H1 (cell line): ENCODE measurements at regions not wholly inside any gene's neighbourhood (a gene's known extent, or its start where the extent isn't known, plus 50 kb on each side); places are given as distances from the start of the nearest gene placed in this dataset.

Experiments
- CTCF ChIA-PET: fragments of 300-600 bp; sonication (Branson Sonifier 250); formaldehyde crosslinking; loops from one replicate; lab custom pipeline; 2021; ENCODE audit not compliant: partially characterized antibody; lab: Charles Lee
- POLR2A ChIA-PET: fragments of 300-600 bp; sonication (Branson Sonifier 250); formaldehyde crosslinking; loops from one replicate; lab custom pipeline; 2021; ENCODE audit warnings: inconsistent platforms; ENCODE audit not compliant: partially characterized antibody; lab: Charles Lee
- DNase-seq, 2 experiments: peaks; one replicate each; pipeline versions ENCODE4 v3.0.0 to v3.0.0-alpha.2; 2010 to 2022; ENCODE audit warnings: low spot score in 2 of 2, low read depth in 1 of 2, mixed read lengths in 1 of 2
- FAIRE-seq: peaks from 2 replicates; lab custom pipeline; 2011; peaks lifted over from hg19 to GRCh38; lab: Jason Lieb, UNC
- H2AFZ ChIP-seq: 2 replicates; pipeline ENCODE4 v1.8.1; 2012; ENCODE audit warnings: low read length, inconsistent platforms
- H2AK5ac ChIP-seq: 2 replicates; pipeline ENCODE4 v1.6.1; 2013; ENCODE audit warnings: low read depth, low read length
- H2BK120ac ChIP-seq: replicated peaks from 2 replicates; pipeline ENCODE3; 2013; ENCODE audit warnings: low read depth, low read length, inconsistent platforms
- H2BK12ac ChIP-seq: 2 replicates; pipeline ENCODE4 v1.6.1; 2013; ENCODE audit warnings: low read depth, low read length
- H2BK15ac ChIP-seq: 2 replicates; pipeline ENCODE4 v1.6.1; 2013; ENCODE audit warnings: low read length
- H2BK20ac ChIP-seq: 2 replicates; pipeline ENCODE4 v1.6.1; 2013; ENCODE audit warnings: low read length
- H2BK5ac ChIP-seq: 2 replicates; pipeline ENCODE4 v1.6.1; 2013; ENCODE audit warnings: low read depth, low read length
- H3K14ac ChIP-seq: 2 replicates; pipeline ENCODE4 v1.6.1; 2013; ENCODE audit warnings: inconsistent platforms; ENCODE audit not compliant: insufficient read length
- H3K18ac ChIP-seq: 2 replicates; pipeline ENCODE4 v1.6.1; 2013; ENCODE audit warnings: low read length; ENCODE audit errors: extremely low read depth
- H3K23ac ChIP-seq: 2 replicates; pipeline ENCODE4 v1.6.1; 2013; ENCODE audit warnings: inconsistent platforms; ENCODE audit not compliant: insufficient read length
- H3K23me2 ChIP-seq: 2 replicates; pipeline ENCODE4 v1.6.1; 2013; ENCODE audit warnings: low read depth, low read length
- H3K27ac ChIP-seq: 2 replicates; pipeline ENCODE4 v1.6.1; 2011; ENCODE audit warnings: low read depth, low read length, inconsistent platforms
- H3K27me3 ChIP-seq, 4 experiments: replicated peaks in 1 of 4; 1 replicate in 1 of 4; 2 replicates in 3 of 4; pipeline versions ENCODE4 v1.6.1 to v1.8.1; 2011 to 2013; ENCODE audit warnings: low read length in 3 of 4, mild to moderate bottlenecking in 3 of 4, inconsistent platforms in 2 of 4, mixed read lengths in 2 of 4, moderate library complexity in 1 of 4; ENCODE audit not compliant: control insufficient read depth in 3 of 4, insufficient read depth in 3 of 4; ENCODE audit errors: extremely low read depth in 1 of 4
- H3K36me3 ChIP-seq, 4 experiments: 2 replicates each; pipeline versions ENCODE4 v1.6.1 to v1.8.1; 2011 to 2013; ENCODE audit warnings: mild to moderate bottlenecking in 4 of 4, low read length in 3 of 4, moderate library complexity in 2 of 4, control low read depth in 1 of 4, inconsistent platforms in 1 of 4; ENCODE audit not compliant: insufficient read depth in 4 of 4, control insufficient read depth in 2 of 4
- H3K4ac ChIP-seq: replicated peaks from 2 replicates; pipeline ENCODE3; 2013; ENCODE audit warnings: low read length, low read depth, mixed read lengths, inconsistent platforms; ENCODE audit not compliant: insufficient read length
- H3K4me1 ChIP-seq, 4 experiments: replicated peaks in 1 of 4; 1 replicate in 1 of 4; 2 replicates in 3 of 4; pipeline versions ENCODE4 v1.6.1 to v1.8.1; 2011 to 2013; ENCODE audit warnings: low read length in 3 of 4, inconsistent platforms in 2 of 4, mixed read lengths in 1 of 4; ENCODE audit not compliant: insufficient read depth in 4 of 4, control insufficient read depth in 3 of 4
- H3K4me2 ChIP-seq, 2 experiments: 2 replicates each; pipeline versions ENCODE4 v1.6.1 to v1.8.1; 2011 to 2013; ENCODE audit warnings: low read depth in 2 of 2, low read length in 2 of 2, control low read depth in 1 of 2, inconsistent platforms in 1 of 2, mild to moderate bottlenecking in 1 of 2; ENCODE audit not compliant: insufficient read depth in 1 of 2
- H3K4me3 ChIP-seq, 4 experiments: fragments of 200-600, 300-600 bp in 1 of 4; sonication (generic), shearing (Covaris generic), sonication (Bioruptor Twin) in 1 of 4; 2 replicates each; pipeline versions ENCODE4 v1.5.1 to v1.8.1; 2011 to 2016; ENCODE audit warnings: low read length in 4 of 4, low read depth in 3 of 4, control low read depth in 2 of 4, inconsistent platforms in 2 of 4, mild to moderate bottlenecking in 2 of 4, mixed read lengths in 1 of 4, moderate library complexity in 1 of 4; ENCODE audit not compliant: insufficient read depth in 2 of 4; ENCODE audit errors: extremely low read depth in 1 of 4
- H3K56ac ChIP-seq: replicated peaks from 2 replicates; pipeline ENCODE3; 2013; ENCODE audit warnings: low read depth, mild to moderate bottlenecking, mixed read lengths, low read length, inconsistent platforms; ENCODE audit not compliant: insufficient read length
- H3K79me1 ChIP-seq: 2 replicates; pipeline ENCODE4 v1.6.1; 2013; ENCODE audit warnings: low read depth, low read length, control low read depth
- H3K79me2 ChIP-seq, 2 experiments: 2 replicates each; pipeline versions ENCODE4 v1.6.1 to v1.8.1; 2012 to 2013; ENCODE audit warnings: low read length in 2 of 2, mild to moderate bottlenecking in 2 of 2, inconsistent platforms in 1 of 2; ENCODE audit not compliant: insufficient read depth in 2 of 2, control insufficient read depth in 1 of 2
- H3K9ac ChIP-seq, 4 experiments: replicated peaks in 1 of 4; 1 replicate in 1 of 4; 2 replicates in 3 of 4; pipeline versions ENCODE4 v1.6.1 to v1.8.1; 2011 to 2013; ENCODE audit warnings: low read depth in 3 of 4, low read length in 3 of 4, control low read depth in 2 of 4, mild to moderate bottlenecking in 2 of 4, moderate library complexity in 2 of 4, inconsistent platforms in 1 of 4; ENCODE audit errors: extremely low read depth in 1 of 4
- H3K9me3 ChIP-seq, 2 experiments: 2 replicates each; pipeline versions ENCODE4 v1.6.1 to v1.8.1; 2012 to 2013; ENCODE audit warnings: mild to moderate bottlenecking in 2 of 2, moderate library complexity in 2 of 2, control low read depth in 1 of 2, inconsistent platforms in 1 of 2, low read depth in 1 of 2, low read length in 1 of 2, mixed read lengths in 1 of 2; ENCODE audit not compliant: insufficient read depth in 2 of 2
- H4K20me1 ChIP-seq, 2 experiments: replicated peaks in 1 of 2; 2 replicates each; pipeline versions ENCODE3 to v1.8.1; 2011 to 2013; ENCODE audit warnings: inconsistent platforms in 2 of 2, low read length in 2 of 2, mild to moderate bottlenecking in 1 of 2; ENCODE audit not compliant: insufficient read depth in 2 of 2, control insufficient read depth in 1 of 2
- H4K5ac ChIP-seq: 2 replicates; pipeline ENCODE4 v1.6.1; 2013; ENCODE audit warnings: low read length, low read depth, mixed read lengths, inconsistent platforms; ENCODE audit not compliant: insufficient read length
- H4K8ac ChIP-seq: 2 replicates; pipeline ENCODE4 v1.8.0; 2013; ENCODE audit warnings: mild to moderate bottlenecking, moderate library complexity, low read length, inconsistent platforms; ENCODE audit not compliant: insufficient read depth; ENCODE audit errors: extremely low read depth
- H4K91ac ChIP-seq: replicated peaks from 2 replicates; pipeline ENCODE3; 2013; ENCODE audit warnings: low read length, mixed read lengths, inconsistent platforms; ENCODE audit not compliant: insufficient read length
- FOSL1 ChIP-seq: IDR thresholded peaks from 2 replicates; pipeline ENCODE4 v1.6.1; 2011; ENCODE audit warnings: mild to moderate bottlenecking, low read depth, low read length, moderate library complexity; ENCODE audit not compliant: insufficient read depth
- RNF2 ChIP-seq: fragments of 200-900, 300-1000 bp; sonication (generic); IDR thresholded peaks from 2 replicates; pipeline ENCODE4 v1.7.1; 2016; ENCODE audit warnings: borderline replicate concordance, low read depth, mild to moderate bottlenecking, antibody characterized with exemption, low read length; ENCODE audit not compliant: poor library complexity, severe bottlenecking; ENCODE audit errors: missing control alignments
- SIRT6 ChIP-seq: IDR thresholded peaks from one replicate; pipeline ENCODE4 v1.7.1; 2012; ENCODE audit warnings: low read length, inconsistent platforms
- SIX5 ChIP-seq: IDR thresholded peaks from 2 replicates; pipeline ENCODE4 v1.6.1; 2011; ENCODE audit warnings: mild to moderate bottlenecking, low read depth, low read length
- SUZ12 ChIP-seq: fragments of 200-600 bp; sonication (generic); IDR thresholded peaks from 2 replicates; pipeline ENCODE4 v1.6.1; 2012; ENCODE audit warnings: mild to moderate bottlenecking, inconsistent platforms, low read length, moderate library complexity, mixed read lengths
- TAF1 ChIP-seq: IDR thresholded peaks from 2 replicates; pipeline ENCODE4 v1.6.1; 2011; ENCODE audit warnings: mild to moderate bottlenecking, low read depth, low read length
- WGBS, 2 experiments: shearing (Covaris generic) in 1 of 2; methylation state at CpG; one replicate each; pipeline versions ENCODE4 v1.1.6 to v1.1.7; 2013 to 2015; ENCODE audit warnings: low lambda C conversion rate in 2 of 2, mixed read lengths in 2 of 2, inconsistent platforms in 1 of 2, low coverage in 1 of 2, missing lambda C conversion rate in 1 of 2; ENCODE audit not compliant: insufficient replicate concordance in 2 of 2, insufficient coverage in 1 of 2, insufficient read length in 1 of 2; ENCODE audit errors: extremely low coverage in 1 of 2, missing lambda C conversion rate in 1 of 2; 5-methylcytosine and 5-hydroxymethylcytosine counted together
- TF ChIP-seq, protein P1 (sequence below): IDR thresholded peaks from 2 replicates; pipeline ENCODE4 v1.6.1; 2011; ENCODE audit warnings: low read depth, mild to moderate bottlenecking, low read length; ENCODE audit not compliant: insufficient read depth

GRCh38 chr18:64674694-64675093 is 525.8 kb upstream of the LINC00305 start:
- POLR2A ChIA-PET, result no interaction called here
- Histone ChIP-seq H3K18ac (no peak overlapping the region), H3K36me3 (no peaks in the 10 kb centered on the region), H3K23me2 (no peaks in the 10 kb centered on the region), H4K8ac (no peak overlapping the region), H3K14ac (no peak overlapping the region), H2BK20ac (no peak overlapping the region), H3K9me3 (no peaks in the 10 kb centered on the region), H3K56ac (no peak overlapping the region), H3K79me1 (no peaks in the 10 kb centered on the region), H2BK120ac (no peak overlapping the region), H3K9ac (no peak overlapping the region), H2BK15ac (no peak overlapping the region), H4K5ac (no peak overlapping the region), H3K4ac (no peak overlapping the region), H3K27ac (no peak overlapping the region), H3K4me2 (no peak overlapping the region), H3K79me2 (no peaks in the 10 kb centered on the region), H3K4me3 (no peak overlapping the region), H2AK5ac (no peak overlapping the region), H3K4me1 (peaks cover 0 to 6% (median 4%) of the 10 kb centered on the region in 4 experiments; a peak in 3 of 7 replicates), H4K91ac (no peak overlapping the region), H2AFZ (no peak overlapping the region), H2BK5ac (no peak overlapping the region), H3K23ac (no peak overlapping the region), H3K27me3 (no peaks in the 10 kb centered on the region), H4K20me1 (no peaks in the 10 kb centered on the region), H2BK12ac (no peak overlapping the region)
- TF ChIP-seq, protein P1, sequence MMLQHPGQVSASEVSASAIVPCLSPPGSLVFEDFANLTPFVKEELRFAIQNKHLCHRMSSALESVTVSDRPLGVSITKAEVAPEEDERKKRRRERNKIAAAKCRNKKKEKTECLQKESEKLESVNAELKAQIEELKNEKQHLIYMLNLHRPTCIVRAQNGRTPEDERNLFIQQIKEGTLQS, result no peak
- TF ChIP-seq RNF2 (no peak), FOSL1 (no peak), SIX5 (no peak), SIRT6 (no peak), SUZ12 (no peak), TAF1 (no peak)
- no peak for DNase-seq
- CTCF ChIA-PET, result no interaction called here
- no peak for FAIRE-seq
- WGBS, 2 experiments, result 88% methylated on average over 3 of the region's 3 CpGs; no CpG with 5 or more reads in 1 of the 2 experiments
